ENCODE measurements at regions not wholly inside any gene's neighbourhood (a gene's known extent, or its start where the extent isn't known, plus 50 kb on each side); places are given as distances from the start of the nearest gene placed in this dataset.

DNA sequence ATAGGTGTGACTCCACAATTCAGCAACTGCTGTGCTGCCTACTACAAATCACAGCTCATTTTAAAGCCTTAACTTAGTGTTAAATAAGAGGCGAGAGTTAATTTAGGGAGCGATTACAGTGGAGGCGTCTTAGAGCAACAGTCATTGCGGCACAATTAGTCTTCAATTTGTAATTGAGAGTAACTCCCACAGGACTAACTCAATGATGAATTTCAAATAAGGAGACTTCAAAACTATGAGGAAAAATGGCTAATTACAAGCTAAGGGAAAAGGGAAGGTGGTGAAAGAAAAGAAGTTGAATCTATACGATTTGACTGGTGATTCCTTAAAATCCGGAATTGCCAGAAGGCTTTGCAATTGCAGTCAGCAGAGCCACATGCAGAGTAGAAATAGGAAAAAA, 63.7 kb upstream of the FOXB1 start:
- no peak overlapping the region for H3K9ac ChIP-seq (ENCODE audit: low read length)

DNA sequence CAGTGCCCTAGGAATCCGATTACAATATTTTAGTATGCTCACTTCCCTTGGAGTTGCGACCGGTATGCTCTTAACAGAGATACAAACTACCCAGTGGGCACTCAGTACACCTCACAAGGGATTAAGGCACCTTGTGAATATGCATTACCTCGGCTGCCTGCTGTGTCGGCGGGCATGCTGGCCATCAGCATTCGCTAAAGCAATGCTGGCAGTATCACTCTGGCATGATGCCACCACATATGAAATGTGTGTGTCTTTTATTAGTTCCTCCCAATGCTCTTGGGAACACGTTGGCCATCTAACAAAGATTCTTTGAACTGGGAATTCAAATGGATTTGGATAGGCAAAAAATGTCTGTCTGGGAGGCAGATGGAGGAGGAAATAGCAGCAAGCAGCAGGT, 67.4 kb upstream of the FOXB1 start:
- Histone ChIP-seq H4K8ac (ENCODE audit: low read length) (no peak overlapping the region), H2BK5ac (ENCODE audit: low read depth, low read length, poor library complexity, severe bottlenecking) (no peak overlapping the region), H3K36me3 (ENCODE audit: control insufficient read depth in 1 of 2, insufficient read depth in 2 of 2, low read depth in 1 of 2, low read length in 2 of 2) (no peaks in the 10 kb centered on the region), H2BK15ac (ENCODE audit: low read depth, poor library complexity, severe bottlenecking) (no peak overlapping the region), H4K91ac (ENCODE audit: low read length) (no peak overlapping the region), H2BK12ac (ENCODE audit: low read length in 2 of 2) (no peak overlapping the region), H2BK120ac (ENCODE audit: low read depth, low read length) (no peak overlapping the region), H2AFZ (ENCODE audit: low read depth, low read length) (no peak overlapping the region), H3K18ac (ENCODE audit: low read depth in 1 of 2, low read length in 2 of 2) (no peak overlapping the region), H3K4ac (ENCODE audit: low read depth in 1 of 2, low read length in 2 of 2) (no peak overlapping the region), H3K9me3 (ENCODE audit: control insufficient read depth, low read length) (no peaks in the 10 kb centered on the region), H3K23ac (ENCODE audit: low read length in 2 of 2) (no peak overlapping the region), H3K4me2 (ENCODE audit: low read length, poor library complexity, severe bottlenecking) (no peak overlapping the region), H3K27me3 (ENCODE audit: control insufficient read depth in 1 of 2, insufficient read depth in 1 of 2, low read length in 2 of 2) (peaks cover 3 to 70% of the 10 kb centered on the region in 2 experiments), H3K4me3 (ENCODE audit: insufficient read depth in 1 of 2, low read depth in 1 of 2, low read length in 2 of 2) (no peak overlapping the region), H3K9ac (ENCODE audit: low read length) (no peak overlapping the region), H2AK5ac (ENCODE audit: low read length, severe bottlenecking) (no peak overlapping the region), H3K4me1 (ENCODE audit: control insufficient read depth, insufficient read depth, low read depth, low read length) (no peaks in the 10 kb centered on the region), H3K14ac (ENCODE audit: low read length in 2 of 2) (no peak overlapping the region), H3K79me1 (replicated peaks; ENCODE audit: low read length, poor library complexity, severe bottlenecking) (no peaks in the 10 kb centered on the region), H3K27ac (ENCODE audit: low read length, poor library complexity, severe bottlenecking) (no peak overlapping the region)
- DNase-seq = no peak
- WGBS = 73% methylated on average over 8 of the region's 8 CpGs

More for the DNA sequence above, 63.7 kb upstream of the FOXB1 start:
- H3K79me1 ChIP-seq (replicated peaks; ENCODE audit: low read length, poor library complexity, severe bottlenecking) = no peaks in the 10 kb centered on the region
- H2AK5ac ChIP-seq (ENCODE audit: low read length, severe bottlenecking) = no peak overlapping the region
- no peak overlapping the region for H3K18ac ChIP-seq (ENCODE audit: low read depth in 1 of 2, low read length in 2 of 2)
- no peak overlapping the region for H3K23ac ChIP-seq (ENCODE audit: low read length in 2 of 2)
- 94% methylated on average over 6 of the region's 6 CpGs for WGBS
- no peak overlapping the region for H2BK5ac ChIP-seq (ENCODE audit: low read depth, low read length, poor library complexity, severe bottlenecking)
- no peak overlapping the region for H2AFZ ChIP-seq (ENCODE audit: low read depth, low read length)
- H3K4ac ChIP-seq (ENCODE audit: low read depth in 1 of 2, low read length in 2 of 2) = no peak overlapping the region
- H2BK120ac ChIP-seq (ENCODE audit: low read depth, low read length) = no peak overlapping the region
- no peak overlapping the region for H2BK12ac ChIP-seq (ENCODE audit: low read length in 2 of 2)
- no peaks in the 10 kb centered on the region for H3K4me1 ChIP-seq (ENCODE audit: control insufficient read depth, insufficient read depth, low read depth, low read length)
- no peak for DNase-seq
- no peak overlapping the region for H4K91ac ChIP-seq (ENCODE audit: low read length)
- no peak overlapping the region for H3K27ac ChIP-seq (ENCODE audit: low read length, poor library complexity, severe bottlenecking)
- H3K4me3 ChIP-seq (ENCODE audit: insufficient read depth in 1 of 2, low read depth in 1 of 2, low read length in 2 of 2) = no peak overlapping the region
- H4K8ac ChIP-seq (ENCODE audit: low read length) = no peak overlapping the region
- H3K14ac ChIP-seq (ENCODE audit: low read length in 2 of 2) = no peak overlapping the region
- no peaks in the 10 kb centered on the region for H3K9me3 ChIP-seq (ENCODE audit: control insufficient read depth, low read length)
- peaks cover 3 to 74% of the 10 kb centered on the region in 2 experiments for H3K27me3 ChIP-seq (ENCODE audit: control insufficient read depth in 1 of 2, insufficient read depth in 1 of 2, low read length in 2 of 2)
- no peak overlapping the region for H3K4me2 ChIP-seq (ENCODE audit: low read length, poor library complexity, severe bottlenecking)
- H3K36me3 ChIP-seq (ENCODE audit: control insufficient read depth in 1 of 2, insufficient read depth in 2 of 2, low read depth in 1 of 2, low read length in 2 of 2) = no peaks in the 10 kb centered on the region
- H2BK15ac ChIP-seq (ENCODE audit: low read depth, poor library complexity, severe bottlenecking) = no peak overlapping the region

DNA sequence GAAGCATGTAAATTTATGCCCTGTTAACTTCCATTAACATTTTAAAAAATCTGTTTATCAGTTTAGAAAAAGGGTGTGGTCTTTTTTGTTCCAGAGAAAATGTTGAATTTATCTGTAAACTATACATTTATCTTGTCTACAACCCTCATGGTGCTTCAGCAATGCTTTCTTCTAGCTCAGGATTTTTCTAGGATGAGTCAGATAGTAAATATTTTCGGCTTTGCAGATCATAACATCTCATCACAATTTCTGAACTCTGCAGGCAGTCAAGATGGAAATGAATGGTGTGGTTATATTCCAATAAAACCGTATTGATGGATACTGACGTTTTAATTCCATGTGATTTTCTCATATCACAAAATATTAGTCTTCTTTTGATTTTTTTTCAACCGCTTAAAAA, 70.5 kb upstream of the FOXB1 start:
- H3K27ac ChIP-seq (ENCODE audit: low read length, poor library complexity, severe bottlenecking) = no peak overlapping the region
- H3K36me3 ChIP-seq (ENCODE audit: control insufficient read depth in 1 of 2, insufficient read depth in 2 of 2, low read depth in 1 of 2, low read length in 2 of 2) = no peaks in the 10 kb centered on the region
- H3K4me2 ChIP-seq (ENCODE audit: low read length, poor library complexity, severe bottlenecking) = no peak overlapping the region
- H3K14ac ChIP-seq (ENCODE audit: low read length in 2 of 2) = no peak overlapping the region
- peaks cover 3 to 73% of the 10 kb centered on the region in 2 experiments for H3K27me3 ChIP-seq (ENCODE audit: control insufficient read depth in 1 of 2, insufficient read depth in 1 of 2, low read length in 2 of 2)
- no peaks in the 10 kb centered on the region for H3K79me1 ChIP-seq (replicated peaks; ENCODE audit: low read length, poor library complexity, severe bottlenecking)
- DNase-seq = no peak
- H2BK15ac ChIP-seq (ENCODE audit: low read depth, poor library complexity, severe bottlenecking) = no peak overlapping the region
- no peak overlapping the region for H3K18ac ChIP-seq (ENCODE audit: low read depth in 1 of 2, low read length in 2 of 2)
- H2BK120ac ChIP-seq (ENCODE audit: low read depth, low read length) = no peak overlapping the region
- no peak overlapping the region for H4K8ac ChIP-seq (ENCODE audit: low read length)
- H3K9me3 ChIP-seq (ENCODE audit: control insufficient read depth, low read length) = no peaks in the 10 kb centered on the region
- H3K23ac ChIP-seq (ENCODE audit: low read length in 2 of 2) = no peak overlapping the region
- no peak overlapping the region for H3K9ac ChIP-seq (ENCODE audit: low read length)
- no peak overlapping the region for H2BK5ac ChIP-seq (ENCODE audit: low read depth, low read length, poor library complexity, severe bottlenecking)
- H2AK5ac ChIP-seq (ENCODE audit: low read length, severe bottlenecking) = no peak overlapping the region
- no CpG with 5 or more reads among the region's 4 CpGs for WGBS
- H3K4ac ChIP-seq (ENCODE audit: low read depth in 1 of 2, low read length in 2 of 2) = no peak overlapping the region
- H3K4me1 ChIP-seq (ENCODE audit: control insufficient read depth, insufficient read depth, low read depth, low read length) = no peaks in the 10 kb centered on the region
- no peak overlapping the region for H4K91ac ChIP-seq (ENCODE audit: low read length)
- H2AFZ ChIP-seq (ENCODE audit: low read depth, low read length) = no peak overlapping the region
- no peak overlapping the region for H2BK12ac ChIP-seq (ENCODE audit: low read length in 2 of 2)
- no peak overlapping the region for H3K4me3 ChIP-seq (ENCODE audit: insufficient read depth in 1 of 2, low read depth in 1 of 2, low read length in 2 of 2)

DNA sequence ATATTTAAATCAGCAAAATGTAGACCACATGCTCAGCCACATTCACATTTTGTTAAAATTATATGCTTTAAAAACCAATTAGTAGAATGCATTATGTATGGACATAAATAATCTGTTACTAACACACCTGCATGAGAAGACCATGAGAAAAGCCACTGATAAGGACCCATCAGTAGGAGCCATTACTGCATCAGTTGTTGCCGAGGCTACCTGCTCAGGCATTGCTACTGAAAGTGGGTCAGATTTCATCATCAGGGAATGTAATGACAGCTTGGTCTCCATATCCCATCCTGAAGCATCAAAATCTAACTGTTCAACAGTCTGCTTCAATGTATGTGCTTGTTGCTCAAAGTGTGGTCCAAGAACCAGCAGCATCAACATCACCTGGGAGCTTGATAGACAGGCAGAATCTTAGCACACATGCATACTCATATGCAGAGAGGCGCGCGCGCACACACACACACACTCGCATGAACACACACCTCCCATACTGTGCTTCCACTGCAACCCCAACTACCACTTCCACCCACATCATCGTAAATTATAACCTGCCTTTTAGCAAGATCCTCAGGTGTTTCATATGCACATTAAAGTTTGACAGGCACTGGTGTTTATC, 72.4 kb upstream of the FOXB1 start:
- Histone ChIP-seq H3K14ac (ENCODE audit: low read length in 2 of 2) (no peak overlapping the region), H3K4ac (ENCODE audit: low read depth in 1 of 2, low read length in 2 of 2) (no peak overlapping the region), H3K79me1 (replicated peaks; ENCODE audit: low read length, poor library complexity, severe bottlenecking) (no peaks in the 10 kb centered on the region), H2BK12ac (ENCODE audit: low read length in 2 of 2) (no peak overlapping the region), H3K27me3 (ENCODE audit: control insufficient read depth in 1 of 2, insufficient read depth in 1 of 2, low read length in 2 of 2) (peaks cover 3 to 73% of the 10 kb centered on the region in 2 experiments), H2BK15ac (ENCODE audit: low read depth, poor library complexity, severe bottlenecking) (no peak overlapping the region), H2BK120ac (ENCODE audit: low read depth, low read length) (no peak overlapping the region), H4K91ac (ENCODE audit: low read length) (no peak overlapping the region), H3K36me3 (ENCODE audit: control insufficient read depth in 1 of 2, insufficient read depth in 2 of 2, low read depth in 1 of 2, low read length in 2 of 2) (no peaks in the 10 kb centered on the region), H2AFZ (ENCODE audit: low read depth, low read length) (no peak overlapping the region), H3K27ac (ENCODE audit: low read length, poor library complexity, severe bottlenecking) (no peak overlapping the region), H2BK5ac (ENCODE audit: low read depth, low read length, poor library complexity, severe bottlenecking) (no peak overlapping the region), H3K23ac (ENCODE audit: low read length in 2 of 2) (no peak overlapping the region), H3K18ac (ENCODE audit: low read depth in 1 of 2, low read length in 2 of 2) (no peak overlapping the region), H4K8ac (ENCODE audit: low read length) (no peak overlapping the region), H3K4me1 (ENCODE audit: control insufficient read depth, insufficient read depth, low read depth, low read length) (no peaks in the 10 kb centered on the region), H3K9me3 (ENCODE audit: control insufficient read depth, low read length) (no peaks in the 10 kb centered on the region), H3K4me3 (ENCODE audit: insufficient read depth in 1 of 2, low read depth in 1 of 2, low read length in 2 of 2) (no peak overlapping the region), H3K4me2 (ENCODE audit: low read length, poor library complexity, severe bottlenecking) (no peak overlapping the region), H3K9ac (ENCODE audit: low read length) (no peak overlapping the region), H2AK5ac (ENCODE audit: low read length, severe bottlenecking) (no peak overlapping the region)
- no peak for DNase-seq
- 94% methylated on average over 7 of the region's 7 CpGs for WGBS
